Panc1 (cell line): ENCODE measurements at regions not wholly inside any gene's neighbourhood (a gene's known extent, or its start where the extent isn't known, plus 50 kb on each side); places are given as distances from the start of the nearest gene placed in this dataset.

ENCODE experiments used
- ATAC-seq: fragments of 200-7000 bp; cut with Tn5 transposase; 2 replicates; pipeline ENCODE4 v1.9.1; 2020; ENCODE audit warnings: mild to moderate bottlenecking, moderate library complexity
- BruUV-seq: library from RNA; stranded (reverse); fragments of 400-500 nt; replicated peaks from 2 replicates; lab custom pipeline; 2021; lab: Mats Ljungman, UMichigan
- CTCF ChIA-PET: fragments of 300-600 bp; sonication (Branson Sonifier 250); formaldehyde crosslinking; loops from one replicate; lab custom pipeline; 2022; ENCODE audit warnings: antibody characterized with exemption; lab: Charles Lee
- POLR2A ChIA-PET: fragments of 300-600 bp; sonication (Branson Sonifier 250); formaldehyde crosslinking; loops from one replicate; lab custom pipeline; 2022; ENCODE audit warnings: antibody characterized with exemption; lab: Charles Lee
- DNase-seq: peaks from one replicate; pipeline ENCODE4 v3.0.0-alpha.2; 2010; ENCODE audit warnings: low read depth, low spot score
- H3K27ac ChIP-seq: 2 replicates; pipeline ENCODE4 v1.5.1; 2011; ENCODE audit warnings: mild to moderate bottlenecking, low read length, inconsistent platforms
- H3K27me3 ChIP-seq: fragments of 200-500 bp; sonication (Bioruptor generic); 2 replicates; pipeline ENCODE4 v1.6.0; 2014; ENCODE audit warnings: low read length, inconsistent platforms; ENCODE audit not compliant: control insufficient read depth, insufficient read depth
- H3K36me3 ChIP-seq: fragments of 200-500 bp; sonication (Bioruptor generic); 2 replicates; pipeline ENCODE4 v1.5.1; 2014; ENCODE audit warnings: inconsistent platforms, mild to moderate bottlenecking, low read length, moderate library complexity; ENCODE audit not compliant: control insufficient read depth, insufficient read depth
- H3K4me1 ChIP-seq: 2 replicates; pipeline ENCODE4 v1.5.1; 2011; ENCODE audit warnings: inconsistent platforms, mild to moderate bottlenecking, low read length, moderate library complexity; ENCODE audit not compliant: control insufficient read depth, insufficient read depth
- H3K4me3 ChIP-seq, 2 experiments: 2 replicates each; pipeline ENCODE4 v1.5.1; 2011 to 2012; ENCODE audit warnings: low read depth in 2 of 2, low read length in 2 of 2, mild to moderate bottlenecking in 2 of 2, inconsistent platforms in 1 of 2, moderate library complexity in 1 of 2
- H3K9me3 ChIP-seq: fragments of 200-500 bp; sonication (Bioruptor generic); 2 replicates; pipeline ENCODE4 v1.5.1; 2014; ENCODE audit warnings: low read depth, mild to moderate bottlenecking, inconsistent platforms, low read length, moderate library complexity; ENCODE audit not compliant: control insufficient read depth, insufficient read depth
- POLR2AphosphoS5 ChIP-seq: IDR thresholded peaks from 2 replicates; pipeline ENCODE4 v1.6.1; 2012; ENCODE audit warnings: mild to moderate bottlenecking, low read depth, low read length, moderate library complexity
- SIN3A ChIP-seq: IDR thresholded peaks from 2 replicates; pipeline ENCODE4 v1.6.1; 2012; ENCODE audit warnings: low read depth, mild to moderate bottlenecking, low read length, moderate library complexity, borderline replicate concordance; ENCODE audit not compliant: insufficient read depth
- TCF7L2 ChIP-seq: IDR thresholded peaks from 2 replicates; pipeline ENCODE4 v1.6.1; 2011; ENCODE audit warnings: mild to moderate bottlenecking, low read depth, low read length, inconsistent platforms
- in situ Hi-C: cut with HindIII; loops from 2 replicates; pipeline ENCODE4 v1.10.0; 2016; ENCODE audit warnings: low sequenced_read_pairs, low pct_unique_long_range_greater_than_20kb
- intact Hi-C: fragments of 100-400 bp; cut with micrococcal nuclease; formaldehyde crosslinking; loops from one replicate; pipeline ENCODE4 v1.10.0; 2022; ENCODE audit not compliant: unreplicated experiment
- TF ChIP-seq, protein P1 (sequence below): fragments of 450-650 bp; IDR thresholded peaks from 2 replicates; pipeline ENCODE4 v1.5.1; 2017; ENCODE audit warnings: mild to moderate bottlenecking
- TF ChIP-seq, protein P2 (sequence below), 2 experiments: IDR thresholded peaks; 2 replicates each; pipeline ENCODE4 v1.6.1; 2011 to 2012; ENCODE audit warnings: low read depth in 2 of 2, control low read depth in 1 of 2, low read length in 1 of 2, mild to moderate bottlenecking in 1 of 2, moderate library complexity in 1 of 2; ENCODE audit not compliant: insufficient read depth in 1 of 2

DNA sequence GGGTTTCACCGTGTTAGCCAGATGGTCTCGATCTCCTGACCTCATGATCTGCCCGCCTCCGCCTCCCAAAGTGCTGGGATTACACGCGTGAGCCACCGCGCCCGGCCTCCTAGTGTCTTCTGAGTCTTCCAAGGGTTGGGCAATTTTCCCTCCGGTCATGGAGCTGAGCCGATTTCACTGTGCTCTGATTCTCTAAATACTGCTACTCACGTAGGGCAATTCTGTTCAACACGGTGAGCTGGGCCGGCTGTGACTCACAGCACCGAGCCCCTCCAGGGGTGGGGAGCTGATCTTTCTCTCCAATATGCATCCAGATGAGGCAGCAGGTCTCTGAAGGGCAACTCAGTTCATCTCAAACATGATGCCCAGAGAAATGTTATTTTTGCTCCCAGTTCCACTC lies 71.6 kb upstream of the CD93 start:
- Histone ChIP-seq H3K4me1 (no peaks in the 10 kb centered on the region), H3K9me3 (no peaks in the 10 kb centered on the region), H3K27ac (no peak overlapping the region), H3K36me3 (no peaks in the 10 kb centered on the region), H3K27me3 (no peaks in the 10 kb centered on the region), H3K4me3 (no peak overlapping the region)
- CTCF ChIA-PET = no interaction called here
- BruUV-seq = no TSS peak
- intact Hi-C loops = loop anchor here (10.0 kb wide), 1 partner anchor 103 kb away; no protein-coding TSS in a partner anchor
- in situ Hi-C loops = no loop called here
- TF ChIP-seq POLR2AphosphoS5 = no peak
- TF ChIP-seq, protein P1, sequence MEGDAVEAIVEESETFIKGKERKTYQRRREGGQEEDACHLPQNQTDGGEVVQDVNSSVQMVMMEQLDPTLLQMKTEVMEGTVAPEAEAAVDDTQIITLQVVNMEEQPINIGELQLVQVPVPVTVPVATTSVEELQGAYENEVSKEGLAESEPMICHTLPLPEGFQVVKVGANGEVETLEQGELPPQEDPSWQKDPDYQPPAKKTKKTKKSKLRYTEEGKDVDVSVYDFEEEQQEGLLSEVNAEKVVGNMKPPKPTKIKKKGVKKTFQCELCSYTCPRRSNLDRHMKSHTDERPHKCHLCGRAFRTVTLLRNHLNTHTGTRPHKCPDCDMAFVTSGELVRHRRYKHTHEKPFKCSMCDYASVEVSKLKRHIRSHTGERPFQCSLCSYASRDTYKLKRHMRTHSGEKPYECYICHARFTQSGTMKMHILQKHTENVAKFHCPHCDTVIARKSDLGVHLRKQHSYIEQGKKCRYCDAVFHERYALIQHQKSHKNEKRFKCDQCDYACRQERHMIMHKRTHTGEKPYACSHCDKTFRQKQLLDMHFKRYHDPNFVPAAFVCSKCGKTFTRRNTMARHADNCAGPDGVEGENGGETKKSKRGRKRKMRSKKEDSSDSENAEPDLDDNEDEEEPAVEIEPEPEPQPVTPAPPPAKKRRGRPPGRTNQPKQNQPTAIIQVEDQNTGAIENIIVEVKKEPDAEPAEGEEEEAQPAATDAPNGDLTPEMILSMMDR = no peak
- TF ChIP-seq, protein P2, sequence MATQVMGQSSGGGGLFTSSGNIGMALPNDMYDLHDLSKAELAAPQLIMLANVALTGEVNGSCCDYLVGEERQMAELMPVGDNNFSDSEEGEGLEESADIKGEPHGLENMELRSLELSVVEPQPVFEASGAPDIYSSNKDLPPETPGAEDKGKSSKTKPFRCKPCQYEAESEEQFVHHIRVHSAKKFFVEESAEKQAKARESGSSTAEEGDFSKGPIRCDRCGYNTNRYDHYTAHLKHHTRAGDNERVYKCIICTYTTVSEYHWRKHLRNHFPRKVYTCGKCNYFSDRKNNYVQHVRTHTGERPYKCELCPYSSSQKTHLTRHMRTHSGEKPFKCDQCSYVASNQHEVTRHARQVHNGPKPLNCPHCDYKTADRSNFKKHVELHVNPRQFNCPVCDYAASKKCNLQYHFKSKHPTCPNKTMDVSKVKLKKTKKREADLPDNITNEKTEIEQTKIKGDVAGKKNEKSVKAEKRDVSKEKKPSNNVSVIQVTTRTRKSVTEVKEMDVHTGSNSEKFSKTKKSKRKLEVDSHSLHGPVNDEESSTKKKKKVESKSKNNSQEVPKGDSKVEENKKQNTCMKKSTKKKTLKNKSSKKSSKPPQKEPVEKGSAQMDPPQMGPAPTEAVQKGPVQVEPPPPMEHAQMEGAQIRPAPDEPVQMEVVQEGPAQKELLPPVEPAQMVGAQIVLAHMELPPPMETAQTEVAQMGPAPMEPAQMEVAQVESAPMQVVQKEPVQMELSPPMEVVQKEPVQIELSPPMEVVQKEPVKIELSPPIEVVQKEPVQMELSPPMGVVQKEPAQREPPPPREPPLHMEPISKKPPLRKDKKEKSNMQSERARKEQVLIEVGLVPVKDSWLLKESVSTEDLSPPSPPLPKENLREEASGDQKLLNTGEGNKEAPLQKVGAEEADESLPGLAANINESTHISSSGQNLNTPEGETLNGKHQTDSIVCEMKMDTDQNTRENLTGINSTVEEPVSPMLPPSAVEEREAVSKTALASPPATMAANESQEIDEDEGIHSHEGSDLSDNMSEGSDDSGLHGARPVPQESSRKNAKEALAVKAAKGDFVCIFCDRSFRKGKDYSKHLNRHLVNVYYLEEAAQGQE (IDR thresholded peaks at IDR 0.05; ENCODE audit: insufficient read depth in 1 of 2, low read depth in 2 of 2, low read length in 1 of 2) = no peak
- TF ChIP-seq SIN3A = no peak
- no peak for TF ChIP-seq TCF7L2
- no peak for DNase-seq
- POLR2A ChIA-PET = no interaction called here
- no peak for ATAC-seq

DNA sequence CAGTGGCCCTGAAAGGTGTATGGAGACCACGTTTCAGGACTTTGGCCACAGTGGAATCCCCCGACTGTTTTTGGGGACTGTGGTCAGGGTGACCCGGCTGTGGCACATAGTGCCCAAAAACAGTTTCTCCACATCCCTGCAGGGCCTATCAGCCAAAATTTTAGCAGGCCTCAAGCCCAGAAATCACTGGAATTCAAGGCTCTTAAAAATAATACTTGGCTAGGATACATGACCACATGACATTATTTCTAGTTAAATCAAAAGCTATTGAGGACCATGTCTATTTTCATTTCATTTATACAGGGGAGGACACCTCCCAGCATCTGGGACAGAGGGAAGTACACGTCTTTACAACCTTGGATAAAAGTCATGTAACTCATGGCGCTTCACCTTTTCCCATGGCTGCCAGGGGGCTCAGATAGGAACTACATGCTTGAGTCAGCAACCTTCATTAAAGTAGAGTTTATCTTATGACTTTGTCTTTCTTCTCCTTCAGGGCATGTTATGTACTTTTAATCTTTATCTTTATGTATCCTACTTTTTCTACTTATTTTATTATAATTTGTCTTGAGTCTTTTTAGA lies 70.8 kb upstream of the CD93 start:
- Histone ChIP-seq H3K9me3 (no peaks in the 10 kb centered on the region), H3K27ac (no peak overlapping the region), H3K4me1 (no peaks in the 10 kb centered on the region), H3K4me3 (no peak overlapping the region), H3K27me3 (no peaks in the 10 kb centered on the region), H3K36me3 (no peaks in the 10 kb centered on the region)
- no peak for TF ChIP-seq SIN3A
- no peak for TF ChIP-seq POLR2AphosphoS5
- TF ChIP-seq, protein P2 (IDR thresholded peaks at IDR 0.05; ENCODE audit: insufficient read depth in 1 of 2, low read depth in 2 of 2, low read length in 1 of 2) = no peak
- TF ChIP-seq TCF7L2 = no peak
- TF ChIP-seq, protein P1 = no peak
- CTCF ChIA-PET = no interaction called here
- in situ Hi-C loops = no loop called here
- DNase-seq = no peak
- intact Hi-C loops = loop anchor here (10.0 kb wide), 1 partner anchor 102 kb away; no protein-coding TSS in a partner anchor
- POLR2A ChIA-PET = no interaction called here
- no peak for ATAC-seq
- BruUV-seq = no TSS peak
